ENCODE measurements at regions not wholly inside any gene's neighbourhood (a gene's known extent, or its start where the extent isn't known, plus 50 kb on each side); places are given as distances from the start of the nearest gene placed in this dataset.

- Histone ChIP-seq H2AFZ (ENCODE audit: low read depth) (no peak overlapping the region), H3K36me3 (ENCODE audit: insufficient read depth) (no peaks in the 10 kb centered on the region), H3K27ac (no peak overlapping the region), H3K4me2 (no peak overlapping the region), H3K79me2 (ENCODE audit: insufficient read depth, low read depth) (no peaks in the 10 kb centered on the region), H3K9ac (no peak overlapping the region), H4K20me1 (ENCODE audit: insufficient read depth) (no peaks in the 10 kb centered on the region), H3K27me3 (ENCODE audit: insufficient read depth, low read depth) (no peaks in the 10 kb centered on the region), H3K4me1 (ENCODE audit: low read depth, poor library complexity, severe bottlenecking) (no peaks in the 10 kb centered on the region), H3K4me3 (IDR thresholded peaks at IDR 0.05; ENCODE audit: insufficient read depth, low read depth, low read length) (no peak overlapping the region)
- TF ChIP-seq, protein P1, sequence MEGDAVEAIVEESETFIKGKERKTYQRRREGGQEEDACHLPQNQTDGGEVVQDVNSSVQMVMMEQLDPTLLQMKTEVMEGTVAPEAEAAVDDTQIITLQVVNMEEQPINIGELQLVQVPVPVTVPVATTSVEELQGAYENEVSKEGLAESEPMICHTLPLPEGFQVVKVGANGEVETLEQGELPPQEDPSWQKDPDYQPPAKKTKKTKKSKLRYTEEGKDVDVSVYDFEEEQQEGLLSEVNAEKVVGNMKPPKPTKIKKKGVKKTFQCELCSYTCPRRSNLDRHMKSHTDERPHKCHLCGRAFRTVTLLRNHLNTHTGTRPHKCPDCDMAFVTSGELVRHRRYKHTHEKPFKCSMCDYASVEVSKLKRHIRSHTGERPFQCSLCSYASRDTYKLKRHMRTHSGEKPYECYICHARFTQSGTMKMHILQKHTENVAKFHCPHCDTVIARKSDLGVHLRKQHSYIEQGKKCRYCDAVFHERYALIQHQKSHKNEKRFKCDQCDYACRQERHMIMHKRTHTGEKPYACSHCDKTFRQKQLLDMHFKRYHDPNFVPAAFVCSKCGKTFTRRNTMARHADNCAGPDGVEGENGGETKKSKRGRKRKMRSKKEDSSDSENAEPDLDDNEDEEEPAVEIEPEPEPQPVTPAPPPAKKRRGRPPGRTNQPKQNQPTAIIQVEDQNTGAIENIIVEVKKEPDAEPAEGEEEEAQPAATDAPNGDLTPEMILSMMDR (conservative IDR thresholded peaks at IDR 0.05; ENCODE audit: low read depth, low read length), result no peak
Measured at GRCh38 chr21:15206514-15206913, 141.7 kb upstream of the NRIP1 start.

DNA sequence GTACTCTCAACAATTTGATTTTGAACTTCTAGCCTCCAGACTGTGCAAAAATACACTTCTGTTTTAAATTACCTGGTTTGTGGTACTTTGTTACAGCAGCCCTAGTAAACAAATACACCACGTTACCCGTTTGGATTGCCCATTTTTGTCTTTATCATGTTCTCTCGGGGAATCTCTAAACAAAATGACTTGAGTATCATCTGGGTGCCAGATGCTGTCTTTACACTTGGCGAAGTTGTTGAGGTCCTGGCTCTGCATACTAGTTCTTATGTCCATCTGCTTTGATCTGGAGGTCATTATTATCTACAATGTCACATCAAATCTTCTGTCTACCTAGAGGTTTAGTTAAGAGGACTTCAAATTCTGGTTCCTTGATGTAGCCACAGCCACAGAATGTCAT is 142.4 kb upstream of the NRIP1 start:
- H3K9ac ChIP-seq, result no peak overlapping the region
- H3K36me3 ChIP-seq (ENCODE audit: insufficient read depth), result no peaks in the 10 kb centered on the region
- no peaks in the 10 kb centered on the region for H3K27me3 ChIP-seq (ENCODE audit: insufficient read depth, low read depth)
- TF ChIP-seq, protein P1 (conservative IDR thresholded peaks at IDR 0.05; ENCODE audit: low read depth, low read length), result no peak
- H2AFZ ChIP-seq (ENCODE audit: low read depth), result no peak overlapping the region
- no peaks in the 10 kb centered on the region for H4K20me1 ChIP-seq (ENCODE audit: insufficient read depth)
- H3K4me3 ChIP-seq (IDR thresholded peaks at IDR 0.05; ENCODE audit: insufficient read depth, low read depth, low read length), result no peak overlapping the region
- H3K27ac ChIP-seq, result no peak overlapping the region
- no peaks in the 10 kb centered on the region for H3K4me1 ChIP-seq (ENCODE audit: low read depth, poor library complexity, severe bottlenecking)
- no peak overlapping the region for H3K4me2 ChIP-seq
- no peaks in the 10 kb centered on the region for H3K79me2 ChIP-seq (ENCODE audit: insufficient read depth, low read depth)

GRCh38 chr21:15207635-15208370 is 143.0 kb upstream of the NRIP1 start:
- Histone ChIP-seq H3K36me3 (ENCODE audit: insufficient read depth) (no peaks in the 10 kb centered on the region), H3K9ac (no peak overlapping the region), H3K4me3 (IDR thresholded peaks at IDR 0.05; ENCODE audit: insufficient read depth, low read depth, low read length) (no peak overlapping the region), H3K27me3 (ENCODE audit: insufficient read depth, low read depth) (no peaks in the 10 kb centered on the region), H3K4me1 (ENCODE audit: low read depth, poor library complexity, severe bottlenecking) (no peaks in the 10 kb centered on the region), H3K79me2 (ENCODE audit: insufficient read depth, low read depth) (no peaks in the 10 kb centered on the region), H3K27ac (no peak overlapping the region), H3K4me2 (no peak overlapping the region), H2AFZ (ENCODE audit: low read depth) (no peak overlapping the region), H4K20me1 (ENCODE audit: insufficient read depth) (no peaks in the 10 kb centered on the region)
- TF ChIP-seq, protein P1 (conservative IDR thresholded peaks at IDR 0.05; ENCODE audit: low read depth, low read length), result no peak

DNA sequence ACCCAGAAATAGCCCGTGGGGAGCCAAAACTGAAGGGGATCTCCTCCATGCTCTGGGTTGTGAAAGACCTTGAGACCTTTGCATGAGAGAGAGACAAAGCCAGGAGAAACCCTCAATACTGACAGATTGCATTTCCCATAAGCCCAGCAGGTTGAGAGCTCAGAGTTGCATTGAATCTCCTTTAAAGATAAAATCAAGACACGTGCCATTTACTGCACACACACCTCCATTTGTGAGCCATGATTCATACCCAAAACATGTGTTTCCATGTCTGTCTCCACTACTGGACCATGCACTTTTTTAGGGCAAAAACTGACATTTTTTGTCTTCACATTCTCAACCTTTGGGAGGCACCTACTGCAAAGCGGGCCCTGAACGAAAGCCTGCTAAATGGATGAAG is 144.0 kb upstream of the NRIP1 start:
- no peaks in the 10 kb centered on the region for H3K27me3 ChIP-seq (ENCODE audit: insufficient read depth, low read depth)
- H2AFZ ChIP-seq (ENCODE audit: low read depth), result no peak overlapping the region
- TF ChIP-seq, protein P1 (conservative IDR thresholded peaks at IDR 0.05; ENCODE audit: low read depth, low read length), result no peak
- H3K36me3 ChIP-seq (ENCODE audit: insufficient read depth), result no peaks in the 10 kb centered on the region
- H3K4me1 ChIP-seq (ENCODE audit: low read depth, poor library complexity, severe bottlenecking), result no peaks in the 10 kb centered on the region
- no peak overlapping the region for H3K4me2 ChIP-seq
- no peak overlapping the region for H3K9ac ChIP-seq
- no peak overlapping the region for H3K4me3 ChIP-seq (IDR thresholded peaks at IDR 0.05; ENCODE audit: insufficient read depth, low read depth, low read length)
- H3K79me2 ChIP-seq (ENCODE audit: insufficient read depth, low read depth), result no peaks in the 10 kb centered on the region
- no peaks in the 10 kb centered on the region for H4K20me1 ChIP-seq (ENCODE audit: insufficient read depth)
- no peak overlapping the region for H3K27ac ChIP-seq

Measured in KMS-11 (cell line).